ENCODE measurements at regions not wholly inside any gene's neighbourhood (a gene's known extent, or its start where the extent isn't known, plus 50 kb on each side); places are given as distances from the start of the nearest gene placed in this dataset.

DNA sequence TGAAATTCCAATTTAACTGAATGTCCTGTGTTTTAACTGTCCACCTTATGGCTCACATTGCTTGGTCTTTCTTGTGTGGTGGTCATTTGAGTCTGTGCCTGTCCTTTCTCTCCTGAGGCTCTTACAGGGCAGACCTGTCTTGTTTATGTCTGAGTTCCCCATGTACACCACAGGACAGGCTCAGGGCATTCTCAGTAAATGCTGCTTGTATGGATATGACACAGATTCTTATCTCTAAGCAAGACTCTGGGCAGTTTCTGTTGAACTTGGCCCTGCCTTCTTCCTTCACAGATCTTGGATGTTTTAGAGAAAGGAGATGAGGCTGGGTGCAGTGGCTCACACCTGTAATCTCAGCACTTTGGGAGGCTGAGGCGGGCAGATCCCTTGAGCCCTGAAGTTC, 159.1 kb upstream of the CSF3R start:
- no peak for ATAC-seq (ENCODE audit: low FRiP score)
- TF ChIP-seq, protein P1, sequence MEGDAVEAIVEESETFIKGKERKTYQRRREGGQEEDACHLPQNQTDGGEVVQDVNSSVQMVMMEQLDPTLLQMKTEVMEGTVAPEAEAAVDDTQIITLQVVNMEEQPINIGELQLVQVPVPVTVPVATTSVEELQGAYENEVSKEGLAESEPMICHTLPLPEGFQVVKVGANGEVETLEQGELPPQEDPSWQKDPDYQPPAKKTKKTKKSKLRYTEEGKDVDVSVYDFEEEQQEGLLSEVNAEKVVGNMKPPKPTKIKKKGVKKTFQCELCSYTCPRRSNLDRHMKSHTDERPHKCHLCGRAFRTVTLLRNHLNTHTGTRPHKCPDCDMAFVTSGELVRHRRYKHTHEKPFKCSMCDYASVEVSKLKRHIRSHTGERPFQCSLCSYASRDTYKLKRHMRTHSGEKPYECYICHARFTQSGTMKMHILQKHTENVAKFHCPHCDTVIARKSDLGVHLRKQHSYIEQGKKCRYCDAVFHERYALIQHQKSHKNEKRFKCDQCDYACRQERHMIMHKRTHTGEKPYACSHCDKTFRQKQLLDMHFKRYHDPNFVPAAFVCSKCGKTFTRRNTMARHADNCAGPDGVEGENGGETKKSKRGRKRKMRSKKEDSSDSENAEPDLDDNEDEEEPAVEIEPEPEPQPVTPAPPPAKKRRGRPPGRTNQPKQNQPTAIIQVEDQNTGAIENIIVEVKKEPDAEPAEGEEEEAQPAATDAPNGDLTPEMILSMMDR (IDR thresholded peaks at IDR 0.05), result no peak
- DNase-seq (ENCODE audit: low spot score), result no peak

DNA sequence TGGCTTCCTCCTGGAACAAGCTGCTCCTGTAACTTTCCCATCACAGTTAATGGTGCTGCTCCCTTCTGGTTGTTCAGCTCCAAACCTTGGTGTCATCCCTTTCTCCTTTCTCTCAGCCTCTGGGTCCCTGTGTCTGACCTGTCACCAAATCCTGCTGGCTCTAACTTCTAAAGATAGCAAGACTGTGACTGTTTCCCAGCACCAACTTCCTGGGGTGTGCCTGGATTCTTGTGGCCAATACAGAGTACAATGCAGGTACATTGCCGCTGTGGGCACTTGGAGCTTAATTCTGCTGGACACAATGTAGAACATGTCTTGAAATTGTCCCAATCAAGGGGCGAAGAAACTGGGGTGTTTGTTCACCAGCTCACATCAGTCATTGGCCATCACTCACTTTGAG, 156.7 kb upstream of the CSF3R start:
- ATAC-seq (ENCODE audit: low FRiP score) (no peak), DNase-seq (ENCODE audit: low spot score) (no peak)
- TF ChIP-seq, protein P1 (IDR thresholded peaks at IDR 0.05), result no peak

DNA sequence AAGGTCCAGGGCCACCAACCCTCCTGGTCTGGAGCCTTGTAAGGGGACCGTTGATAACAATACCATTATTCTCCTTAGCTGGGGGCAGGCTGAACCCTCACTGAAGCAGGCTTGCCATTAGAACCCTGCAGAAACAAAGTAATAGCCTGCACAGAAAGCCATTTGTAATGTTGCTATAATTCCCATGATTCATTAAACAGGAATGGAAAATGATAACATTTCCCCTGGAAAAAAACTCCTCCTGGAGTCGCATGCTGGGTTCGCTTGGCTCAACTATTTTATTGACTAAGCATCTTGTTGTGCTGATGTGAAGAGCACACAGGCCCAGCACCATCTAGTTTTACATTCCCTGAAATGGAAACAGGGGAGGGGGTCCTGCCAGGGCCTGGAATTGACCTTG, 155.6 kb upstream of the CSF3R start:
- TF ChIP-seq, protein P1 (IDR thresholded peaks at IDR 0.05), result no peak
- ATAC-seq (ENCODE audit: low FRiP score) (peak; percentile 31), DNase-seq (ENCODE audit: low spot score) (no peak)

DNA sequence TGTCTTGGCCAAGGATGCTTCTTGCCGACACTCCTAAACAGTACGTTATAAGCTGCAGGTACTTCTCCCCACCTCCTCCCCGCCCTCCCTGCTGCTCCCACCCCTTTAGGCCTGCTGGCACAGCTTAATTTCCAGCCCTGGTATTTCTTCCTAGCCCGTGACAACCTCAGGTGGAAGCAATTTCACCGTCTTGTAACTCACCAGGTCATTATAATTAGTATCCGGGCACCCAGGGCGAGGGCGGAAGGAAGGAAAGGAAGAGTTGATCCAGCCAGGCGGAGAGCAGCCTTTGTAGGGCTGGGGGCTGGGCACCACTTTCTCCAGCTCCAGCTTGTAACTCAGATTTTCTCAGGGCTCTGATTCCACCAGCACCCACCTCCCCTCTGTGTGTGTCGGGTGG, 153.5 kb upstream of the CSF3R start:
- DNase-seq (ENCODE audit: low spot score), result no peak
- ATAC-seq (ENCODE audit: low FRiP score), result no peak
- TF ChIP-seq, protein P1 (IDR thresholded peaks at IDR 0.05), result no peak

DNA sequence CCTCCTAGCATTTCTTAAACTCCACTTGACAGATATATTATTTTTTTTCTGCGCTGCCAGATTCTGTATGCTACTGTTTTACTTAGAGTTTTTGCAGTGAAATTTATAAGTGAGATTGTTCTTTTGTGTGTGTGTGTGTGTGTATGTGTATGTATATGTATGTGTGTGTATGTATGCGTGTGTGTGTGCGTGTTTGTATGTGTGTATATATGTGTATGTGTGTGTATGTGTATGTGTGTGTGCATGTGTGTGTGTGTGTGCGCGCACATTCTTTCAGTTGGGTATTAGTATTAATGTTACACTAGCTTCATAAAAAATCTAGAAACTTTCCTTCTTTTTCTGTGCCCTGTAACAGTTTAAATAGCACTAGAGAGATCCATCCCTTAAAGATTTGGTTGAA, 152.6 kb upstream of the CSF3R start:
- TF ChIP-seq, protein P1 (IDR thresholded peaks at IDR 0.05), result no peak
- ATAC-seq (ENCODE audit: low FRiP score) (no peak), DNase-seq (ENCODE audit: low spot score) (no peak)

DNA sequence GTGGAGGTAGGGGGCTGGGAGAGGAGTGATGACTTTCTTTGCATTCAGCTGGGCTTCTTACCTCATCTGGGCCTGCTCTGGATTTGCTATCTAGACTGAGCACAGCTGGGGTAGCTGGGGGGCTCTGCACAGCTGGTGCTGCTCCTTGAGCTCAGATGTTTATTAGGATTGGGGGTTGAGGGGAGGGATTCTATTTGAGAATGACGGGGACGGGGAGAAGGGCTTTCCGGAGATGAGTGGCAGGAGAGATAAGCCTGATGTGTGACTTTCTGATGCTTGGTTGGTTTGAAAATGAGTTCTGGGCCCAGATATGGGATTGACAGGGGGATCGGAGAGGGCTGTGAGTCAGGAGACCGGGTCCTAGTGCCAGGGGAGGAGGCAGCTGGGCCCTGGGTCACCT, 146.1 kb upstream of the CSF3R start:
- TF ChIP-seq, protein P1 (IDR thresholded peaks at IDR 0.05), result no peak

DNA sequence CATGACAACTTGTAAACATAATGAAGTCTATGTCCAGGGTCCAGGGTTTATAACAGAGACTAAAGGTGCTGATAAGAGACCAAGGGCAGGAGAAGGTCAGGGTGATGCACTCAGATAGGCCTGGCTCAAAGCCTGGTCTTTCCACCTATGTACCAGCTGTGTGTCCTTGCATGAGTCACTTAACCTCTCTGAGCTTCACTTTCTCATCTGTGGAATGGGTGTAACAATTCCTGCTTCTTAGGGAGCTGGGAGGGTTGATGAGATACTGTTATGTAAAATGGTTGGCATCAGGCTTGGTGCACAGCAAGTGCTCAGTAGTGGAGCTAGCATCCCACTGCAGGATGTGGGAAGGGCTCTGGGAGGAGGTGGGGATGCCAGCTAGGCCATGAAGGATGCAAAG, 143.7 kb upstream of the CSF3R start:
- ATAC-seq (ENCODE audit: low FRiP score) (no peak), DNase-seq (ENCODE audit: low spot score) (no peak)
- TF ChIP-seq, protein P1 (IDR thresholded peaks at IDR 0.05), result no peak

More for the DNA sequence above, 146.1 kb upstream of the CSF3R start:
- DNase-seq (ENCODE audit: low spot score) (no peak), ATAC-seq (ENCODE audit: low FRiP score) (no peak)

Data from omental fat pad (tissue), 3 donors.